H1 (cell line): ENCODE measurements at regions not wholly inside any gene's neighbourhood (a gene's known extent, or its start where the extent isn't known, plus 50 kb on each side); places are given as distances from the start of the nearest gene placed in this dataset.

Source experiments
- CTCF ChIA-PET: fragments of 300-600 bp; sonication (Branson Sonifier 250); formaldehyde crosslinking; loops from one replicate; lab custom pipeline; 2021; ENCODE audit not compliant: partially characterized antibody; lab: Charles Lee
- POLR2A ChIA-PET: fragments of 300-600 bp; sonication (Branson Sonifier 250); formaldehyde crosslinking; loops from one replicate; lab custom pipeline; 2021; ENCODE audit warnings: inconsistent platforms; ENCODE audit not compliant: partially characterized antibody; lab: Charles Lee
- DNase-seq, 2 experiments: peaks; one replicate each; pipeline versions ENCODE4 v3.0.0 to v3.0.0-alpha.2; 2010 to 2022; ENCODE audit warnings: low spot score in 2 of 2, low read depth in 1 of 2, mixed read lengths in 1 of 2
- FAIRE-seq: peaks from 2 replicates; lab custom pipeline; 2011; peaks lifted over from hg19 to GRCh38; lab: Jason Lieb, UNC
- H2AFZ ChIP-seq: 2 replicates; pipeline ENCODE4 v1.8.1; 2012; ENCODE audit warnings: low read length, inconsistent platforms
- H2AK5ac ChIP-seq: 2 replicates; pipeline ENCODE4 v1.6.1; 2013; ENCODE audit warnings: low read depth, low read length
- H2BK120ac ChIP-seq: replicated peaks from 2 replicates; pipeline ENCODE3; 2013; ENCODE audit warnings: low read depth, low read length, inconsistent platforms
- H2BK12ac ChIP-seq: 2 replicates; pipeline ENCODE4 v1.6.1; 2013; ENCODE audit warnings: low read depth, low read length
- H2BK15ac ChIP-seq: 2 replicates; pipeline ENCODE4 v1.6.1; 2013; ENCODE audit warnings: low read length
- H2BK20ac ChIP-seq: 2 replicates; pipeline ENCODE4 v1.6.1; 2013; ENCODE audit warnings: low read length
- H2BK5ac ChIP-seq: 2 replicates; pipeline ENCODE4 v1.6.1; 2013; ENCODE audit warnings: low read depth, low read length
- H3K14ac ChIP-seq: 2 replicates; pipeline ENCODE4 v1.6.1; 2013; ENCODE audit warnings: inconsistent platforms; ENCODE audit not compliant: insufficient read length
- H3K18ac ChIP-seq: 2 replicates; pipeline ENCODE4 v1.6.1; 2013; ENCODE audit warnings: low read length; ENCODE audit errors: extremely low read depth
- H3K23ac ChIP-seq: 2 replicates; pipeline ENCODE4 v1.6.1; 2013; ENCODE audit warnings: inconsistent platforms; ENCODE audit not compliant: insufficient read length
- H3K23me2 ChIP-seq: 2 replicates; pipeline ENCODE4 v1.6.1; 2013; ENCODE audit warnings: low read depth, low read length
- H3K27ac ChIP-seq: 2 replicates; pipeline ENCODE4 v1.6.1; 2011; ENCODE audit warnings: low read depth, low read length, inconsistent platforms
- H3K27me3 ChIP-seq, 4 experiments: replicated peaks in 1 of 4; 1 replicate in 1 of 4; 2 replicates in 3 of 4; pipeline versions ENCODE4 v1.6.1 to v1.8.1; 2011 to 2013; ENCODE audit warnings: low read length in 3 of 4, mild to moderate bottlenecking in 3 of 4, inconsistent platforms in 2 of 4, mixed read lengths in 2 of 4, moderate library complexity in 1 of 4; ENCODE audit not compliant: control insufficient read depth in 3 of 4, insufficient read depth in 3 of 4; ENCODE audit errors: extremely low read depth in 1 of 4
- H3K36me3 ChIP-seq, 4 experiments: 2 replicates each; pipeline versions ENCODE4 v1.6.1 to v1.8.1; 2011 to 2013; ENCODE audit warnings: mild to moderate bottlenecking in 4 of 4, low read length in 3 of 4, moderate library complexity in 2 of 4, control low read depth in 1 of 4, inconsistent platforms in 1 of 4; ENCODE audit not compliant: insufficient read depth in 4 of 4, control insufficient read depth in 2 of 4
- H3K4ac ChIP-seq: replicated peaks from 2 replicates; pipeline ENCODE3; 2013; ENCODE audit warnings: low read length, low read depth, mixed read lengths, inconsistent platforms; ENCODE audit not compliant: insufficient read length
- H3K4me1 ChIP-seq, 4 experiments: replicated peaks in 1 of 4; 1 replicate in 1 of 4; 2 replicates in 3 of 4; pipeline versions ENCODE4 v1.6.1 to v1.8.1; 2011 to 2013; ENCODE audit warnings: low read length in 3 of 4, inconsistent platforms in 2 of 4, mixed read lengths in 1 of 4; ENCODE audit not compliant: insufficient read depth in 4 of 4, control insufficient read depth in 3 of 4
- H3K4me2 ChIP-seq, 2 experiments: 2 replicates each; pipeline versions ENCODE4 v1.6.1 to v1.8.1; 2011 to 2013; ENCODE audit warnings: low read depth in 2 of 2, low read length in 2 of 2, control low read depth in 1 of 2, inconsistent platforms in 1 of 2, mild to moderate bottlenecking in 1 of 2; ENCODE audit not compliant: insufficient read depth in 1 of 2
- H3K4me3 ChIP-seq, 4 experiments: fragments of 200-600, 300-600 bp in 1 of 4; sonication (generic), shearing (Covaris generic), sonication (Bioruptor Twin) in 1 of 4; 2 replicates each; pipeline versions ENCODE4 v1.5.1 to v1.8.1; 2011 to 2016; ENCODE audit warnings: low read length in 4 of 4, low read depth in 3 of 4, control low read depth in 2 of 4, inconsistent platforms in 2 of 4, mild to moderate bottlenecking in 2 of 4, mixed read lengths in 1 of 4, moderate library complexity in 1 of 4; ENCODE audit not compliant: insufficient read depth in 2 of 4; ENCODE audit errors: extremely low read depth in 1 of 4
- H3K56ac ChIP-seq: replicated peaks from 2 replicates; pipeline ENCODE3; 2013; ENCODE audit warnings: low read depth, mild to moderate bottlenecking, mixed read lengths, low read length, inconsistent platforms; ENCODE audit not compliant: insufficient read length
- H3K79me1 ChIP-seq: 2 replicates; pipeline ENCODE4 v1.6.1; 2013; ENCODE audit warnings: low read depth, low read length, control low read depth
- H3K79me2 ChIP-seq, 2 experiments: 2 replicates each; pipeline versions ENCODE4 v1.6.1 to v1.8.1; 2012 to 2013; ENCODE audit warnings: low read length in 2 of 2, mild to moderate bottlenecking in 2 of 2, inconsistent platforms in 1 of 2; ENCODE audit not compliant: insufficient read depth in 2 of 2, control insufficient read depth in 1 of 2
- H3K9ac ChIP-seq, 4 experiments: replicated peaks in 1 of 4; 1 replicate in 1 of 4; 2 replicates in 3 of 4; pipeline versions ENCODE4 v1.6.1 to v1.8.1; 2011 to 2013; ENCODE audit warnings: low read depth in 3 of 4, low read length in 3 of 4, control low read depth in 2 of 4, mild to moderate bottlenecking in 2 of 4, moderate library complexity in 2 of 4, inconsistent platforms in 1 of 4; ENCODE audit errors: extremely low read depth in 1 of 4
- H3K9me3 ChIP-seq, 2 experiments: 2 replicates each; pipeline versions ENCODE4 v1.6.1 to v1.8.1; 2012 to 2013; ENCODE audit warnings: mild to moderate bottlenecking in 2 of 2, moderate library complexity in 2 of 2, control low read depth in 1 of 2, inconsistent platforms in 1 of 2, low read depth in 1 of 2, low read length in 1 of 2, mixed read lengths in 1 of 2; ENCODE audit not compliant: insufficient read depth in 2 of 2
- H4K20me1 ChIP-seq, 2 experiments: replicated peaks in 1 of 2; 2 replicates each; pipeline versions ENCODE3 to v1.8.1; 2011 to 2013; ENCODE audit warnings: inconsistent platforms in 2 of 2, low read length in 2 of 2, mild to moderate bottlenecking in 1 of 2; ENCODE audit not compliant: insufficient read depth in 2 of 2, control insufficient read depth in 1 of 2
- H4K5ac ChIP-seq: 2 replicates; pipeline ENCODE4 v1.6.1; 2013; ENCODE audit warnings: low read length, low read depth, mixed read lengths, inconsistent platforms; ENCODE audit not compliant: insufficient read length
- H4K8ac ChIP-seq: 2 replicates; pipeline ENCODE4 v1.8.0; 2013; ENCODE audit warnings: mild to moderate bottlenecking, moderate library complexity, low read length, inconsistent platforms; ENCODE audit not compliant: insufficient read depth; ENCODE audit errors: extremely low read depth
- H4K91ac ChIP-seq: replicated peaks from 2 replicates; pipeline ENCODE3; 2013; ENCODE audit warnings: low read length, mixed read lengths, inconsistent platforms; ENCODE audit not compliant: insufficient read length
- BRCA1 ChIP-seq: IDR thresholded peaks from 2 replicates; pipeline ENCODE4 v1.6.1; 2012; ENCODE audit warnings: low read depth, low read length, improper control_type of control experiment
- CBX5 ChIP-seq: fragments of 300-800, 300-1000 bp; sonication (generic); IDR thresholded peaks from 2 replicates; pipeline ENCODE4 v1.7.1; 2016; ENCODE audit warnings: antibody characterized with exemption, low read length, low read depth
- CBX8 ChIP-seq: fragments of 300-800, 300-1000 bp; sonication (generic); IDR thresholded peaks from 2 replicates; pipeline ENCODE4 v1.7.1; 2016; ENCODE audit warnings: low read depth, low read length, borderline replicate concordance
- E2F6 ChIP-seq: IDR thresholded peaks from 2 replicates; pipeline ENCODE4 v1.6.1; 2012; ENCODE audit warnings: inconsistent platforms
- EZH2 ChIP-seq: fragments of 200-600 bp; sonication (generic); IDR thresholded peaks from 2 replicates; pipeline ENCODE4 v1.7.1; 2012; ENCODE audit warnings: low read depth, mild to moderate bottlenecking, moderate library complexity, low read length, inconsistent platforms; ENCODE audit not compliant: severe bottlenecking
- FOSL1 ChIP-seq: IDR thresholded peaks from 2 replicates; pipeline ENCODE4 v1.6.1; 2011; ENCODE audit warnings: mild to moderate bottlenecking, low read depth, low read length, moderate library complexity; ENCODE audit not compliant: insufficient read depth
- GABPA ChIP-seq: IDR thresholded peaks from 2 replicates; pipeline ENCODE4 v1.6.1; 2011; ENCODE audit warnings: mild to moderate bottlenecking, low read length, moderate library complexity, borderline replicate concordance; ENCODE audit not compliant: insufficient read depth
- JUN ChIP-seq: IDR thresholded peaks from 2 replicates; pipeline ENCODE4 v1.6.1; 2011; ENCODE audit warnings: low read depth, mild to moderate bottlenecking, improper control_type of control experiment, low read length
- MAX ChIP-seq: IDR thresholded peaks from 2 replicates; pipeline ENCODE4 v1.6.1; 2012; ENCODE audit warnings: inconsistent platforms
- POLR2AphosphoS5 ChIP-seq: IDR thresholded peaks from 2 replicates; pipeline ENCODE4 v1.6.1; 2011; ENCODE audit warnings: low read depth, low read length
- RXRA ChIP-seq: IDR thresholded peaks from 2 replicates; pipeline ENCODE4 v1.6.1; 2011; ENCODE audit warnings: low read depth, mild to moderate bottlenecking, low read length, moderate library complexity; ENCODE audit not compliant: insufficient read depth
- SRF ChIP-seq: IDR thresholded peaks from 2 replicates; pipeline ENCODE4 v1.6.1; 2011; ENCODE audit warnings: mild to moderate bottlenecking, low read depth, low read length, moderate library complexity
- SUZ12 ChIP-seq: fragments of 200-600 bp; sonication (generic); IDR thresholded peaks from 2 replicates; pipeline ENCODE4 v1.6.1; 2012; ENCODE audit warnings: mild to moderate bottlenecking, inconsistent platforms, low read length, moderate library complexity, mixed read lengths
- WGBS, 2 experiments: shearing (Covaris generic) in 1 of 2; methylation state at CpG; one replicate each; pipeline versions ENCODE4 v1.1.6 to v1.1.7; 2013 to 2015; ENCODE audit warnings: low lambda C conversion rate in 2 of 2, mixed read lengths in 2 of 2, inconsistent platforms in 1 of 2, low coverage in 1 of 2, missing lambda C conversion rate in 1 of 2; ENCODE audit not compliant: insufficient replicate concordance in 2 of 2, insufficient coverage in 1 of 2, insufficient read length in 1 of 2; ENCODE audit errors: extremely low coverage in 1 of 2, missing lambda C conversion rate in 1 of 2; 5-methylcytosine and 5-hydroxymethylcytosine counted together

GRCh38 chr18:70808481-70809056 is 519.7 kb downstream of the SOCS6 start:
- H4K20me1 ChIP-seq = no peaks in the 10 kb centered on the region
- H3K4me1 ChIP-seq = no peaks in the 10 kb centered on the region
- ChIA-PET POLR2A (no interaction called here), CTCF (no interaction called here)
- no peak overlapping the region for H4K91ac ChIP-seq
- H3K14ac ChIP-seq = no peak overlapping the region
- H3K56ac ChIP-seq = no peak overlapping the region
- no peak overlapping the region for H3K27ac ChIP-seq
- H2BK120ac ChIP-seq = no peak overlapping the region
- no peak overlapping the region for H2BK12ac ChIP-seq
- no peaks in the 10 kb centered on the region for H3K79me2 ChIP-seq
- H3K4me3 ChIP-seq = no peak overlapping the region
- H2BK20ac ChIP-seq = no peak overlapping the region
- H3K23me2 ChIP-seq = no peaks in the 10 kb centered on the region
- H3K36me3 ChIP-seq = no peaks in the 10 kb centered on the region
- no peak overlapping the region for H3K4ac ChIP-seq
- H3K27me3 ChIP-seq = no peaks in the 10 kb centered on the region
- FAIRE-seq = no peak
- peaks cover 57 to 80% of the 10 kb centered on the region in 2 experiments for H3K9me3 ChIP-seq
- H3K4me2 ChIP-seq = no peak overlapping the region
- H3K23ac ChIP-seq = no peak overlapping the region
- 78% methylated on average over 8 of the region's 8 CpGs; no CpG with 5 or more reads in 1 of the 2 experiments for WGBS, 2 experiments
- no peak overlapping the region for H4K5ac ChIP-seq
- H2AK5ac ChIP-seq = no peak overlapping the region
- H3K18ac ChIP-seq = no peak overlapping the region
- H4K8ac ChIP-seq = no peak overlapping the region
- no peaks in the 10 kb centered on the region for H3K79me1 ChIP-seq
- no peak for DNase-seq
- H2AFZ ChIP-seq = no peak overlapping the region
- no peak overlapping the region for H2BK5ac ChIP-seq
- H2BK15ac ChIP-seq = no peak overlapping the region
- peak overlapping the region in 1 of 4 experiments; percentile 34; a peak in 1 of 7 replicates for H3K9ac ChIP-seq
- TF ChIP-seq CBX5 = no peak
- TF ChIP-seq SRF = no peak
- no peak for TF ChIP-seq GABPA
- TF ChIP-seq BRCA1 = no peak
- no peak for TF ChIP-seq JUN
- no peak for TF ChIP-seq SUZ12
- TF ChIP-seq POLR2AphosphoS5 = no peak
- TF ChIP-seq CBX8 = no peak
- no peak for TF ChIP-seq FOSL1
- TF ChIP-seq E2F6 = no peak
- TF ChIP-seq EZH2 = no peak
- no peak for TF ChIP-seq RXRA
- no peak for TF ChIP-seq MAX
